ENCODE measurements at regions not wholly inside any gene's neighbourhood (a gene's known extent, or its start where the extent isn't known, plus 50 kb on each side); places are given as distances from the start of the nearest gene placed in this dataset.

DNA sequence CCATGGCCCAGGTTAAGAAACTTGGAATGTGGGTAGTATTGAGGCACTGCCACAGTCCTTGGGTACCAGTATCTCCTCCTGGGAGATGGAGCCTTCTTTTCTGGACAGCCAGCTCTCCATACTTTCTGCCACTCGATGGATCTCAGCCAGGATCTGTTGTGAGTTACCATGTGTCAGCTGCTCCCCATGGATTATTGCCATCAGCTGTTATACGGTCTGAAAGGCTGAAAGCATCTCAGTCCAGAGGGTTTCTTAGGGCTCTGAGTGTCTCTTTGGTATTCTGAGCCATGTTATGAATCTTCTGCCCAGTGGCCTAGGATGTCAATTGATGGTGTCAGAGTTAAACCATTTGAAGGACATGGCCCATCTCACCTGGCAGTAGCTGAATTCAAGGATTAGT, 197.5 kb downstream of the C7orf25 start:
- H3K27ac ChIP-seq (ENCODE audit: low read length), result no peak overlapping the region
- DNase-seq (ENCODE audit: low read depth, low spot score), result no peak
- ATAC-seq, result no peak
- no peaks in the 10 kb centered on the region for H3K36me3 ChIP-seq (ENCODE audit: control insufficient read depth, insufficient read depth, low read length)
- ChIA-PET CTCF (no interaction called here), POLR2A (no interaction called here)
- no peaks in the 10 kb centered on the region for H3K27me3 ChIP-seq (ENCODE audit: control insufficient read depth, insufficient read depth, low read length)
- in situ Hi-C loops (cut with HindIII; ENCODE audit: low pct_unique_long_range_greater_than_20kb, low sequenced_read_pairs), result no loop called here
- intact Hi-C loops (cut with micrococcal nuclease; ENCODE audit: unreplicated experiment), result no loop called here
- no peaks in the 10 kb centered on the region; the same call in 1 of the 2 replicates for H3K9me3 ChIP-seq (ENCODE audit: control insufficient read depth, insufficient read depth, low read depth, low read length)
- H3K4me1 ChIP-seq (ENCODE audit: control insufficient read depth, insufficient read depth, low read length), result no peaks in the 10 kb centered on the region
- TF ChIP-seq, protein P1, sequence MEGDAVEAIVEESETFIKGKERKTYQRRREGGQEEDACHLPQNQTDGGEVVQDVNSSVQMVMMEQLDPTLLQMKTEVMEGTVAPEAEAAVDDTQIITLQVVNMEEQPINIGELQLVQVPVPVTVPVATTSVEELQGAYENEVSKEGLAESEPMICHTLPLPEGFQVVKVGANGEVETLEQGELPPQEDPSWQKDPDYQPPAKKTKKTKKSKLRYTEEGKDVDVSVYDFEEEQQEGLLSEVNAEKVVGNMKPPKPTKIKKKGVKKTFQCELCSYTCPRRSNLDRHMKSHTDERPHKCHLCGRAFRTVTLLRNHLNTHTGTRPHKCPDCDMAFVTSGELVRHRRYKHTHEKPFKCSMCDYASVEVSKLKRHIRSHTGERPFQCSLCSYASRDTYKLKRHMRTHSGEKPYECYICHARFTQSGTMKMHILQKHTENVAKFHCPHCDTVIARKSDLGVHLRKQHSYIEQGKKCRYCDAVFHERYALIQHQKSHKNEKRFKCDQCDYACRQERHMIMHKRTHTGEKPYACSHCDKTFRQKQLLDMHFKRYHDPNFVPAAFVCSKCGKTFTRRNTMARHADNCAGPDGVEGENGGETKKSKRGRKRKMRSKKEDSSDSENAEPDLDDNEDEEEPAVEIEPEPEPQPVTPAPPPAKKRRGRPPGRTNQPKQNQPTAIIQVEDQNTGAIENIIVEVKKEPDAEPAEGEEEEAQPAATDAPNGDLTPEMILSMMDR (IDR thresholded peaks at IDR 0.05), result no peak
- no peak for TF ChIP-seq SIN3A (IDR thresholded peaks at IDR 0.05; ENCODE audit: borderline replicate concordance, insufficient read depth, low read depth, low read length)
- TF ChIP-seq TCF7L2 (IDR thresholded peaks at IDR 0.05; ENCODE audit: low read depth, low read length), result no peak
- TF ChIP-seq, protein P2, sequence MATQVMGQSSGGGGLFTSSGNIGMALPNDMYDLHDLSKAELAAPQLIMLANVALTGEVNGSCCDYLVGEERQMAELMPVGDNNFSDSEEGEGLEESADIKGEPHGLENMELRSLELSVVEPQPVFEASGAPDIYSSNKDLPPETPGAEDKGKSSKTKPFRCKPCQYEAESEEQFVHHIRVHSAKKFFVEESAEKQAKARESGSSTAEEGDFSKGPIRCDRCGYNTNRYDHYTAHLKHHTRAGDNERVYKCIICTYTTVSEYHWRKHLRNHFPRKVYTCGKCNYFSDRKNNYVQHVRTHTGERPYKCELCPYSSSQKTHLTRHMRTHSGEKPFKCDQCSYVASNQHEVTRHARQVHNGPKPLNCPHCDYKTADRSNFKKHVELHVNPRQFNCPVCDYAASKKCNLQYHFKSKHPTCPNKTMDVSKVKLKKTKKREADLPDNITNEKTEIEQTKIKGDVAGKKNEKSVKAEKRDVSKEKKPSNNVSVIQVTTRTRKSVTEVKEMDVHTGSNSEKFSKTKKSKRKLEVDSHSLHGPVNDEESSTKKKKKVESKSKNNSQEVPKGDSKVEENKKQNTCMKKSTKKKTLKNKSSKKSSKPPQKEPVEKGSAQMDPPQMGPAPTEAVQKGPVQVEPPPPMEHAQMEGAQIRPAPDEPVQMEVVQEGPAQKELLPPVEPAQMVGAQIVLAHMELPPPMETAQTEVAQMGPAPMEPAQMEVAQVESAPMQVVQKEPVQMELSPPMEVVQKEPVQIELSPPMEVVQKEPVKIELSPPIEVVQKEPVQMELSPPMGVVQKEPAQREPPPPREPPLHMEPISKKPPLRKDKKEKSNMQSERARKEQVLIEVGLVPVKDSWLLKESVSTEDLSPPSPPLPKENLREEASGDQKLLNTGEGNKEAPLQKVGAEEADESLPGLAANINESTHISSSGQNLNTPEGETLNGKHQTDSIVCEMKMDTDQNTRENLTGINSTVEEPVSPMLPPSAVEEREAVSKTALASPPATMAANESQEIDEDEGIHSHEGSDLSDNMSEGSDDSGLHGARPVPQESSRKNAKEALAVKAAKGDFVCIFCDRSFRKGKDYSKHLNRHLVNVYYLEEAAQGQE (IDR thresholded peaks at IDR 0.05; ENCODE audit: insufficient read depth in 1 of 2, low read depth in 2 of 2, low read length in 1 of 2), result no peak
- no peak for TF ChIP-seq POLR2AphosphoS5 (IDR thresholded peaks at IDR 0.05; ENCODE audit: low read depth, low read length)
- H3K4me3 ChIP-seq (ENCODE audit: low read depth in 2 of 2, low read length in 2 of 2), result no peak overlapping the region
- no TSS peak for BruUV-seq (replicated peaks)

DNA sequence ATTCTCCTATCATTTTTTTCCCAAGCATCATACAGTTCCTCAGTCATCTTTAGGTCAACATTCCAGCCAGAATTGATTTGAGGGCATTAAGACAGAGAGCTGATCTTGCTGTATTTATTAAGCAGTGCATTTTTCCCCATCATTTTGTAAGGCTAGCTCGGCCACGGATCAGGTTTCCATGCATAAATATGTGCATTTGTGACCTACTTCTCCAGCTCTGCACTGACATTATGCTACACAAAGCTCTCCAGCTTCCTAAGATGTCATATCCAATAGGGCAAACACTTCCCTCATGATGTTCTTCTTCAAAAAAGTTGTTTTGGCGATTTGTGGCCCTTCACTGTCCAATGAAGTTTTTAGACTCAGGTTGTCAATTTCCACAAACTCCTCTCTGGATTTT, 202.6 kb downstream of the C7orf25 start:
- Histone ChIP-seq H3K4me3 (ENCODE audit: low read depth in 2 of 2, low read length in 2 of 2) (no peak overlapping the region), H3K27me3 (ENCODE audit: control insufficient read depth, insufficient read depth, low read length) (no peaks in the 10 kb centered on the region), H3K27ac (ENCODE audit: low read length) (no peak overlapping the region), H3K36me3 (ENCODE audit: control insufficient read depth, insufficient read depth, low read length) (no peaks in the 10 kb centered on the region), H3K9me3 (ENCODE audit: control insufficient read depth, insufficient read depth, low read depth, low read length) (peaks cover 4% of the 10 kb centered on the region; the same call in 1 of the 2 replicates), H3K4me1 (ENCODE audit: control insufficient read depth, insufficient read depth, low read length) (no peaks in the 10 kb centered on the region)
- BruUV-seq (replicated peaks), result no TSS peak
- in situ Hi-C loops (cut with HindIII; ENCODE audit: low pct_unique_long_range_greater_than_20kb, low sequenced_read_pairs), result no loop called here
- ChIA-PET CTCF (no interaction called here), POLR2A (no interaction called here)
- intact Hi-C loops (cut with micrococcal nuclease; ENCODE audit: unreplicated experiment), result no loop called here
- no peak for ATAC-seq
- no peak for DNase-seq (ENCODE audit: low read depth, low spot score)
- TF ChIP-seq, protein P1 (IDR thresholded peaks at IDR 0.05), result no peak
- TF ChIP-seq SIN3A (IDR thresholded peaks at IDR 0.05; ENCODE audit: borderline replicate concordance, insufficient read depth, low read depth, low read length) (no peak), TCF7L2 (IDR thresholded peaks at IDR 0.05; ENCODE audit: low read depth, low read length) (no peak), POLR2AphosphoS5 (IDR thresholded peaks at IDR 0.05; ENCODE audit: low read depth, low read length) (no peak)
- TF ChIP-seq, protein P2 (IDR thresholded peaks at IDR 0.05; ENCODE audit: insufficient read depth in 1 of 2, low read depth in 2 of 2, low read length in 1 of 2), result no peak
